ENCODE measurements at regions not wholly inside any gene's neighbourhood (a gene's known extent, or its start where the extent isn't known, plus 50 kb on each side); places are given as distances from the start of the nearest gene placed in this dataset.

GRCh38 chr2:217530392-217531090 lies 472.3 kb downstream of the TNS1 start:
- DNase-seq (ENCODE audit: low read depth in 1 of 2, low spot score in 1 of 2): no peak

- no peak for DNase-seq (ENCODE audit: low read depth in 1 of 2, low spot score in 1 of 2)
Observed at GRCh38 chr2:217529271-217529670, 473.5 kb downstream of the TNS1 start.

GRCh38 chr2:217527590-217528202 lies 475.1 kb downstream of the TNS1 start:
- no peak for DNase-seq (ENCODE audit: low read depth in 1 of 2, low spot score in 1 of 2)

GRCh38 chr2:217525076-217525475 lies 477.7 kb downstream of the TNS1 start:
- no peak for DNase-seq (ENCODE audit: low read depth in 1 of 2, low spot score in 1 of 2)

- no peak for DNase-seq (ENCODE audit: low read depth in 1 of 2, low spot score in 1 of 2)
Observed at GRCh38 chr2:217523286-217523685, 479.5 kb downstream of the TNS1 start.

- DNase-seq (ENCODE audit: low read depth in 1 of 2, low spot score in 1 of 2): no peak
Observed at GRCh38 chr2:217521820-217522219, 481.0 kb downstream of the TNS1 start.

GRCh38 chr2:217520356-217521010 lies 482.3 kb downstream of the TNS1 start:
- no peak for DNase-seq (ENCODE audit: low read depth in 1 of 2, low spot score in 1 of 2)

- DNase-seq (ENCODE audit: low read depth in 1 of 2, low spot score in 1 of 2): no peak
Observed at GRCh38 chr2:217517402-217517801, 485.4 kb downstream of the TNS1 start.

GRCh38 chr2:217515615-217516309 lies 487.0 kb downstream of the TNS1 start:
- no peak for DNase-seq (ENCODE audit: low read depth in 1 of 2, low spot score in 1 of 2)

- DNase-seq (ENCODE audit: low read depth in 1 of 2, low spot score in 1 of 2): no peak
Observed at GRCh38 chr2:217513258-217513657, 489.5 kb downstream of the TNS1 start.

GRCh38 chr2:217512728-217513127 lies 490.1 kb downstream of the TNS1 start:
- no peak for DNase-seq (ENCODE audit: low read depth in 1 of 2, low spot score in 1 of 2)

- DNase-seq (ENCODE audit: low read depth in 1 of 2, low spot score in 1 of 2): no peak
Observed at GRCh38 chr2:217512259-217512658, 490.5 kb downstream of the TNS1 start.

- no peak for DNase-seq (ENCODE audit: low read depth in 1 of 2, low spot score in 1 of 2)
Observed at GRCh38 chr2:217511850-217512249, 490.9 kb downstream of the TNS1 start.

GRCh38 chr2:217510771-217511291 lies 492.0 kb downstream of the TNS1 start:
- DNase-seq (ENCODE audit: low read depth in 1 of 2, low spot score in 1 of 2): no peak

GRCh38 chr2:217505303-217505702 lies 497.5 kb downstream of the TNS1 start:
- DNase-seq (ENCODE audit: low read depth in 1 of 2, low spot score in 1 of 2): no peak

- no peak for DNase-seq (ENCODE audit: low read depth in 1 of 2, low spot score in 1 of 2)
Observed at GRCh38 chr2:217501887-217502286, 500.9 kb downstream of the TNS1 start.

GRCh38 chr2:217497843-217498377 lies 504.9 kb downstream of the TNS1 start:
- DNase-seq (ENCODE audit: low read depth in 1 of 2, low spot score in 1 of 2): no peak

GRCh38 chr2:217494557-217494956 lies 508.2 kb downstream of the TNS1 start:
- no peak for DNase-seq (ENCODE audit: low read depth in 1 of 2, low spot score in 1 of 2)

GRCh38 chr2:217491271-217491670 lies 511.5 kb downstream of the TNS1 start:
- DNase-seq (ENCODE audit: low read depth in 1 of 2, low spot score in 1 of 2): no peak

- no peak for DNase-seq (ENCODE audit: low read depth in 1 of 2, low spot score in 1 of 2)
Observed at GRCh38 chr2:217489145-217489960, 513.4 kb downstream of the TNS1 start.

All from activated T-helper 1 cell treated with anti-CD3 and anti-CD28 coated beads, Interleukin-2, amount 50 U/mL, for 16 hours (primary cell).